ENCODE measurements at regions not wholly inside any gene's neighbourhood (a gene's known extent, or its start where the extent isn't known, plus 50 kb on each side); places are given as distances from the start of the nearest gene placed in this dataset.

DNA sequence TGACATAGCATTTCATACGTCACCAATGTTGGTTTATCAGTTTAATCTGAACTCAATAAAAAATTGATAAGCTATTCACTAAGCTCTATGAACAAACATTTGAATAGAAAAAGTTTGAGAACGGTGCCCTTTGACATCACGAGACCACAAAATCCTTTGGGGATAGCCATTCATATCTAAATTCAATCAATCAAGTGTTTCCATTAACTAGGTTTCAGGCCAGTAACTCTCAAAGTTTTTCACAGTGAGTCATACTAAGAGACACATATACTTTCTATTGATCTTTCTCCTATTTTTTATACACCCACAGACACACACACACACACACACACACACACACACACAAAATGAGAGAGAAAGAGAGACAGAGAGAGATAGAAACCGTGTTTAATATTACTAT, 235.4 kb upstream of the SNX7 start:
- no peak for DNase-seq (ENCODE audit: low read depth)
- no peak for TF ChIP-seq CTCF (IDR thresholded peaks at IDR 0.05; ENCODE audit: control insufficient read depth, insufficient read depth, low read depth, low read length, missing control alignments)
- H3K4me3 ChIP-seq (ENCODE audit: control insufficient read depth, low read depth, low read length) = no peak overlapping the region

DNA sequence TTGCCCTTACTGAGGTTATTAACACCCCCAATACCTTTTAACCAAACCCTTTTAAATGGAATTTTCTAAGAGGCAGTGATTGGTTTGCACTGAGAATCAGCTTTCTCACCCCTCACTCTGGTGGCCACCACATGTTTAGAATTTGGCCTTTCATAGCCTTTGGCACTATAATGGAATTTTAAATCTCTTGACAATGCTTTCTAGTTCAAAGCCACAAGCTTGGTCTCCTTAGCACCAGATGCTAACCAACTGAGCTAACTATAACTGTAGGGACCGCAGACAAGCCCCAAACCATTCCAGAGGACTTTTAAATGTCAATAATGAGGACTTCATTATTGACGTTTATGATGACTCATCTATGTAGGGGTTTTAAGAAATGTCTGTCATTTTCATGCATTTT, 238.7 kb upstream of the SNX7 start:
- no peak overlapping the region for H3K4me3 ChIP-seq (ENCODE audit: control insufficient read depth, low read depth, low read length)
- DNase-seq (ENCODE audit: low read depth) = peak; percentile 2
- no peak for TF ChIP-seq CTCF (IDR thresholded peaks at IDR 0.05; ENCODE audit: control insufficient read depth, insufficient read depth, low read depth, low read length, missing control alignments)

DNA sequence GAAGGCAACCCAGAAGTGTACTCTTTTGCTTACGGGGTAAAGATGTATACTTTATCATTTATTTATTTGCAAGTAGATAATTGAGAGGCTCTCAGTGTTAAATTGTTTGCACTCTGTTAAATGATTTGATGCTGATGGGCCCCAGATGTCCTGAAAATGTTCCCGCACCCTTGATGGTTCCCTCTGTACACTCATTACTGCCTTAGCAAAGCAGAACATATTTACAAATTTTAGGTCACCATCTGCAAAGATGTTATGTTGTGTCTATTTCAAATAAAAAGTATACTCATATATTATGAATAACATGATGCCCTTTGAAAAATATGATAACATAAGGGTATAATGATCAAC, 240.5 kb upstream of the SNX7 start:
- no peak for DNase-seq (ENCODE audit: low read depth)
- TF ChIP-seq CTCF (IDR thresholded peaks at IDR 0.05; ENCODE audit: control insufficient read depth, insufficient read depth, low read depth, low read length, missing control alignments) = no peak

GRCh38 chr1:98420376-98421084, 241.0 kb upstream of the SNX7 start:
- no peak for DNase-seq (ENCODE audit: low read depth)
- H3K4me3 ChIP-seq (ENCODE audit: control insufficient read depth, low read depth, low read length) = no peak overlapping the region
- no peak for TF ChIP-seq CTCF (IDR thresholded peaks at IDR 0.05; ENCODE audit: control insufficient read depth, insufficient read depth, low read depth, low read length, missing control alignments)

More for the DNA sequence above, 240.5 kb upstream of the SNX7 start:
- no peak overlapping the region for H3K4me3 ChIP-seq (ENCODE audit: control insufficient read depth, low read depth, low read length)

DNA sequence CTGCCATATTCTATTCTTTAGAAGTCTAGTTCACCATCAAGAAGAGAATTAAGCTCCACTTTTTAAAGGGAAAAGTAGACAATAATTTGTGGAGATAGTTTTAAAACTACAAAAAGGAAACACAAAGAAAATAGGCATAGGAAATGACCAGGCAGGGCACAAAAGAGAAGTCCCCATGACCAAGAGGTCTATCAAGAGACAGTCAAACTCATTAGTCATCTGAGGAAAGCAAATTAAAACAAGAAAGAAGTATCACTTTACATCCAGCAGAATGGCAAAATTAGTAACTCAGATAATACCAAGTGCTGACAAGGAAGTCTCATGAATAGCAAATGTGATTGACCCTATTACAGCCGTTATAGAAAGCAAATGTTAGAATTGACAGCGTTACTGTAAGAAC, 243.7 kb upstream of the SNX7 start:
- no peak for DNase-seq (ENCODE audit: low read depth)
- no peak for TF ChIP-seq CTCF (IDR thresholded peaks at IDR 0.05; ENCODE audit: control insufficient read depth, insufficient read depth, low read depth, low read length, missing control alignments)
- H3K4me3 ChIP-seq (ENCODE audit: control insufficient read depth, low read depth, low read length) = no peak overlapping the region

- no peak for TF ChIP-seq CTCF (IDR thresholded peaks at IDR 0.05; ENCODE audit: control insufficient read depth, insufficient read depth, low read depth, low read length, missing control alignments)
- no peak overlapping the region for H3K4me3 ChIP-seq (ENCODE audit: control insufficient read depth, low read depth, low read length)
- no peak for DNase-seq (ENCODE audit: low read depth)
These were observed 251.4 kb upstream of the SNX7 start for GRCh38 chr1:98410082-98410481.
